CD14-positive monocyte (primary cell): ENCODE measurements at regions not wholly inside any gene's neighbourhood (a gene's known extent, or its start where the extent isn't known, plus 50 kb on each side); places are given as distances from the start of the nearest gene placed in this dataset.

Experiments used
- DNase-seq, 3 donors: peaks; one replicate each; pipeline ENCODE4 v3.0.0-alpha.2; 2011 to 2022
- H2AFZ ChIP-seq: 2 replicates; pipeline ENCODE4 v1.6.0; 2012; ENCODE audit warnings: mild to moderate bottlenecking, low read depth, low read length, inconsistent platforms; ENCODE audit not compliant: insufficient read depth, poor library complexity, severe bottlenecking
- H3K27ac ChIP-seq, 2 donors: 1 replicate in 1 of 2; 2 replicates in 1 of 2; pipeline ENCODE4 v1.5.1; 2012 to 2013; ENCODE audit warnings: low read length in 2 of 2, control low read depth in 1 of 2, inconsistent platforms in 1 of 2, low read depth in 1 of 2, mild to moderate bottlenecking in 1 of 2
- H3K27me3 ChIP-seq, 2 donors: one replicate each; pipeline versions ENCODE4 v1.6.0 to v1.6.1; 2011 to 2013; ENCODE audit warnings: low read length in 2 of 2; ENCODE audit not compliant: control insufficient read depth in 2 of 2, insufficient read depth in 2 of 2
- H3K36me3 ChIP-seq, 2 donors: replicated peaks in 1 of 2; 1 replicate in 1 of 2; 2 replicates in 1 of 2; pipeline versions ENCODE4 v1.5.1 to v1.6.1; 2012 to 2013; ENCODE audit warnings: low read length in 2 of 2, control low read depth in 1 of 2, inconsistent platforms in 1 of 2, mild to moderate bottlenecking in 1 of 2; ENCODE audit not compliant: insufficient read depth in 2 of 2, control insufficient read depth in 1 of 2
- H3K4me1 ChIP-seq, 2 donors: 1 replicate in 1 of 2; 2 replicates in 1 of 2; pipeline versions ENCODE4 v1.5.1 to v1.6.1; 2012 to 2013; ENCODE audit warnings: low read length in 2 of 2, control low read depth in 1 of 2, inconsistent platforms in 1 of 2, mild to moderate bottlenecking in 1 of 2, moderate library complexity in 1 of 2; ENCODE audit not compliant: insufficient read depth in 2 of 2, control insufficient read depth in 1 of 2
- H3K4me2 ChIP-seq: replicated peaks from 2 replicates; pipeline ENCODE3; 2012; ENCODE audit warnings: low read length, moderate library complexity, mild to moderate bottlenecking; ENCODE audit not compliant: poor library complexity, severe bottlenecking; ENCODE audit errors: extremely low read depth
- H3K4me3 ChIP-seq, 3 experiments: fragments of 200-600 bp in 1 of 3; sonication (generic) in 1 of 3; replicated peaks in 1 of 3; 1 replicate in 2 of 3; 2 replicates in 1 of 3; pipeline ENCODE4 v1.5.1; 2011 to 2013; ENCODE audit warnings: low read length in 3 of 3, mild to moderate bottlenecking in 3 of 3, control low read depth in 2 of 3, low read depth in 2 of 3, inconsistent platforms in 1 of 3, moderate library complexity in 1 of 3
- H3K79me2 ChIP-seq: 2 replicates; pipeline ENCODE4 v1.6.0; 2012; ENCODE audit warnings: mild to moderate bottlenecking, control low read depth, inconsistent platforms, low read length, moderate library complexity; ENCODE audit not compliant: insufficient read depth
- H3K9ac ChIP-seq: 2 replicates; pipeline ENCODE4 v1.6.0; 2017; ENCODE audit warnings: low read length, mild to moderate bottlenecking; ENCODE audit not compliant: insufficient read depth, poor library complexity, severe bottlenecking
- H3K9me3 ChIP-seq, 2 donors: replicated peaks in 1 of 2; 1 replicate in 1 of 2; 2 replicates in 1 of 2; pipeline versions ENCODE4 v1.5.1 to v1.6.1; 2012 to 2013; ENCODE audit warnings: low read length in 2 of 2, control low read depth in 1 of 2; ENCODE audit not compliant: control insufficient read depth in 1 of 2, insufficient read depth in 1 of 2
- H4K20me1 ChIP-seq: 2 replicates; pipeline ENCODE4 v1.6.0; 2012; ENCODE audit warnings: mild to moderate bottlenecking, low read length, control low read depth, moderate library complexity; ENCODE audit not compliant: insufficient read depth
- H3K27ac Mint-ChIP-seq, 7 donors: one replicate each; pipeline ENCODE4 v1.8.0; 2020; ENCODE audit warnings: mild to moderate bottlenecking in 7 of 7, mixed read lengths in 7 of 7, moderate library complexity in 6 of 7, inconsistent platforms in 2 of 7
- H3K27me3 Mint-ChIP-seq, 3 donors: one replicate each; pipeline ENCODE4 v1.8.0; 2021 to 2022; ENCODE audit warnings: low read depth in 3 of 3, mild to moderate bottlenecking in 3 of 3, mixed read lengths in 3 of 3, moderate library complexity in 3 of 3, inconsistent platforms in 1 of 3
- H3K36me3 Mint-ChIP-seq, 2 donors: one replicate each; pipeline ENCODE4 v1.8.0; 2020; ENCODE audit warnings: mixed read lengths in 2 of 2, inconsistent platforms in 1 of 2, mild to moderate bottlenecking in 1 of 2
- H3K4me1 Mint-ChIP-seq: one replicate; pipeline ENCODE4 v1.8.0; 2020; ENCODE audit warnings: mild to moderate bottlenecking, mixed read lengths
- H3K4me3 Mint-ChIP-seq, 2 donors: one replicate each; pipeline ENCODE4 v1.8.0; 2020; ENCODE audit warnings: mild to moderate bottlenecking in 2 of 2, mixed read lengths in 2 of 2, moderate library complexity in 1 of 2
- H3K9me3 Mint-ChIP-seq, 7 donors: one replicate each; pipeline ENCODE4 v1.8.0; 2020 to 2022; ENCODE audit warnings: mixed read lengths in 7 of 7, mild to moderate bottlenecking in 6 of 7, moderate library complexity in 6 of 7, inconsistent platforms in 2 of 7
- CTCF ChIP-seq: fragments of 200-600 bp; IDR thresholded peaks from one replicate; pipeline ENCODE4 v1.8.0; 2022; ENCODE audit warnings: antibody characterized with exemption, mild to moderate bottlenecking
- WGBS: methylation state at CpG from one replicate; pipeline ENCODE4 v1.1.5; 2013; ENCODE audit warnings: missing lambda C conversion rate; ENCODE audit not compliant: insufficient coverage; 5-methylcytosine and 5-hydroxymethylcytosine counted together
- intact Hi-C, 2 donors: fragments of 100-400 bp; cut with micrococcal nuclease; formaldehyde crosslinking; loops; one replicate each; pipeline versions ENCODE4 v1.15.0 to v1.15.1; 2023

- H3K4me1 Mint-ChIP-seq = no peaks in the 10 kb centered on the region
- no peak overlapping the region for H3K4me3 Mint-ChIP-seq
- intact Hi-C loops = no loop called here
- DNase-seq = no peak
- H3K9ac ChIP-seq = no peak overlapping the region
- 85% methylated on average over 2 of the region's 3 CpGs for WGBS
- peaks cover 0 to 9% (median 4%) of the 10 kb centered on the region in 7 donors for H3K9me3 Mint-ChIP-seq
- no peak overlapping the region for H3K4me3 ChIP-seq
- H3K36me3 Mint-ChIP-seq = no peaks in the 10 kb centered on the region
- H3K4me1 ChIP-seq = no peaks in the 10 kb centered on the region
- H3K27me3 ChIP-seq = no peaks in the 10 kb centered on the region
- H3K27ac Mint-ChIP-seq = no peak overlapping the region
- TF ChIP-seq CTCF = no peak
- H3K27me3 Mint-ChIP-seq = no peaks in the 10 kb centered on the region
- no peak overlapping the region for H2AFZ ChIP-seq
- H3K79me2 ChIP-seq = no peaks in the 10 kb centered on the region
- no peaks in the 10 kb centered on the region for H4K20me1 ChIP-seq
- no peak overlapping the region for H3K4me2 ChIP-seq
- H3K36me3 ChIP-seq = no peaks in the 10 kb centered on the region
- H3K27ac ChIP-seq = no peak overlapping the region
- H3K9me3 ChIP-seq = no peaks in the 10 kb centered on the region
Measured at GRCh38 chr7:46695051-46695708, 774.1 kb upstream of the IGFBP3 start.

- TF ChIP-seq CTCF = no peak
- intact Hi-C loops = no loop called here
- Histone ChIP-seq H3K9me3 (peaks cover 0 to 4% of the 10 kb centered on the region in 2 donors), H4K20me1 (no peaks in the 10 kb centered on the region), H2AFZ (no peak overlapping the region), H3K4me2 (no peak overlapping the region), H3K79me2 (no peaks in the 10 kb centered on the region), H3K27me3 (no peaks in the 10 kb centered on the region), H3K36me3 (no peaks in the 10 kb centered on the region), H3K4me3 (no peak overlapping the region), H3K9ac (no peak overlapping the region), H3K4me1 (no peaks in the 10 kb centered on the region), H3K27ac (no peak overlapping the region)
- H3K4me1 Mint-ChIP-seq = no peaks in the 10 kb centered on the region
- peaks cover 0 to 17% (median 4%) of the 10 kb centered on the region in 7 donors for H3K9me3 Mint-ChIP-seq
- no peak overlapping the region for H3K27ac Mint-ChIP-seq
- no peak for DNase-seq
- no peaks in the 10 kb centered on the region for H3K36me3 Mint-ChIP-seq
- no peak overlapping the region for H3K4me3 Mint-ChIP-seq
- H3K27me3 Mint-ChIP-seq = no peaks in the 10 kb centered on the region
- no CpG with 5 or more reads among the region's 5 CpGs for WGBS
Measured at GRCh38 chr7:46694058-46694457, 773.0 kb upstream of the IGFBP3 start.
